ENCODE measurements at regions not wholly inside any gene's neighbourhood (a gene's known extent, or its start where the extent isn't known, plus 50 kb on each side); places are given as distances from the start of the nearest gene placed in this dataset.
"Not testable (repeated sequence)": the region's sequence is repeated elsewhere in the genome, so short reads cannot be mapped to it uniquely, and the experiment has no call there.

- DNase-seq: no peak
These were observed 134.4 kb upstream of the ASCC3 start for GRCh38 chr6:101015541-101015940.

GRCh38 chr6:101016163-101016562 is 135.0 kb upstream of the ASCC3 start:
- no peak for DNase-seq

GRCh38 chr6:101018157-101018556 is 137.0 kb upstream of the ASCC3 start:
- no peak for DNase-seq

- no peak for DNase-seq
These were observed 140.4 kb upstream of the ASCC3 start for GRCh38 chr6:101021504-101021903.

- DNase-seq: no peak
These were observed 161.8 kb upstream of the ASCC3 start for GRCh38 chr6:101042966-101043365.

GRCh38 chr6:101058296-101058695 is 177.2 kb upstream of the ASCC3 start:
- no peak for DNase-seq

- no peak for DNase-seq
These were observed 185.4 kb upstream of the ASCC3 start for GRCh38 chr6:101066481-101066880.

- no peak for DNase-seq
These were observed 188.2 kb upstream of the ASCC3 start for GRCh38 chr6:101069191-101069795.

- DNase-seq: no peak
These were observed 189.0 kb upstream of the ASCC3 start for GRCh38 chr6:101070044-101070608.

GRCh38 chr6:101077344-101077743 is 196.2 kb upstream of the ASCC3 start:
- no peak for DNase-seq

- no peak for DNase-seq
These were observed 198.7 kb upstream of the ASCC3 start for GRCh38 chr6:101079696-101080270.

- DNase-seq: no peak
These were observed 199.5 kb upstream of the ASCC3 start for GRCh38 chr6:101080597-101080996.

GRCh38 chr6:101083533-101084175 is 202.5 kb upstream of the ASCC3 start:
- no peak for DNase-seq

- peak; percentile 75 for DNase-seq
These were observed 204.2 kb upstream of the ASCC3 start for GRCh38 chr6:101085327-101085726.

GRCh38 chr6:101086473-101086872 is 205.3 kb upstream of the ASCC3 start:
- no peak for DNase-seq

GRCh38 chr6:101088594-101088993 is 207.5 kb upstream of the ASCC3 start:
- no peak for DNase-seq

GRCh38 chr6:101089640-101090039 is 208.5 kb upstream of the ASCC3 start:
- no peak for DNase-seq

- no peak for DNase-seq
These were observed 209.2 kb upstream of the ASCC3 start for GRCh38 chr6:101090281-101090680.

GRCh38 chr6:101098605-101099004 is 217.5 kb upstream of the ASCC3 start:
- not testable (repeated sequence) for DNase-seq

- DNase-seq: no peak
These were observed 221.6 kb upstream of the ASCC3 start for GRCh38 chr6:101102702-101103101.

- no peak for DNase-seq
These were observed 227.2 kb upstream of the ASCC3 start for GRCh38 chr6:101108286-101108685.

GRCh38 chr6:101110814-101111213 is 229.7 kb upstream of the ASCC3 start:
- DNase-seq: no peak

- DNase-seq: no peak
These were observed 232.5 kb upstream of the ASCC3 start for GRCh38 chr6:101113468-101114260.
